Fibroblast of skin of right quadriceps (primary cell): ENCODE measurements at regions not wholly inside any gene's neighbourhood (a gene's known extent, or its start where the extent isn't known, plus 50 kb on each side); places are given as distances from the start of the nearest gene placed in this dataset.

ENCODE experiments used
- DNase-seq: peaks from one replicate; pipeline ENCODE4 v3.0.0-alpha.2; 2013

DNA sequence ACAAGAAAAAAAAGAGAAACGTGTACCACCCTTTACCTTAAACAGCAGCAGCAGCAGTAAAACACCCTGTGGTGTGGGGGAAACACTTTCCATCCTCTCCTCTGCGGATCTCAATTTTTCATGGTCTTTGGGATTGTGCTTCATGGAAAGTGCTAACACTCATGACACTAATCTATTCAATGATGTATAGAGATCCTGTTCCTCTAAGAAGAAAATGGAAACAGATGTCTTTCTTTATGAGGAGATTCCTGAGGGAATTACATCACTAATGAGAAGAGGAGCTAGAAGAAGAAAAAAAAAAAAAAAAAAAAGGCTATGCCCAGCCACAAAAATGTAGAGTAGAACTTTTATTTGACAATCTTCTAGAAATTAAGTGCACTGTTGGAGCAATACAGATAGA is 62.9 kb upstream of the NDST3 start:
- peak; percentile 94 for DNase-seq

DNA sequence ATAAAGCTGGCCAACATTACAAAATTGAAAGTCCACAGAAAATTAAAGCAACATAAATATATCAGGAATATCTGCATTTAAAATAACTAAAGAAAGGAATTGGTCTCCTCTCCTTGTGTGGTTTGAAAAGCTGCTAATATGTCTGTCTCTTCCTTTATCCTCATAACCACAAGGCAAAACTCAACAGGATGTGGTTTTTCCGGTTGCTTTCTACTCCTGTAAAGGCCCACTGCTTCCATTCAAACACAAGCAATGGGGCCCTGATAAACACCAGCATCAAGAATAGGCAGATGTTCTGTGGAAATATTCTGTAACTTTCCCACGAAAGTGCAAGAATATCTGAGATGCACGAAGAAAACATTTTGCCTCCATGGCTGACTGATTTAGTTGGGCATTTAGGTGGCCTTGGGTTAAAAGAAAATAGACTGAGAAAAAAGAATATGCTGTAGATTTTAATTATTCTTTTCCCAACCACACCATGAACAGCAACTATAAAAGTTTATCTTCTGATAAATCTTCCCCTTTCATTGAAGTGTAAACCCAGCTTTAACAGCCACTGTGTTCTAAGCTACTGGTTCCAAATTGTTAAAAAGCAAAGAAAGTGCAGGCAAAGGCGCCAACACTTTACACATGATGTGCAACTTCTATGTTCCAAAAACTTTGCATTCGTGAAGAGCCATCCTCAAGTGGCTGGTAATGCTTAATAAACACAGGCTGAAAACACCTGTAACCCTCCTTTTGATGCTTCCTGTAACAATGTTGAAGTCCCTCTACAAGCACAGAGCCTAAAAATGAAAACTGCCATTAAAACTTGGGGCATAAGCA is 50.5 kb upstream of the NDST3 start:
- DNase-seq = peak; percentile 72

DNA sequence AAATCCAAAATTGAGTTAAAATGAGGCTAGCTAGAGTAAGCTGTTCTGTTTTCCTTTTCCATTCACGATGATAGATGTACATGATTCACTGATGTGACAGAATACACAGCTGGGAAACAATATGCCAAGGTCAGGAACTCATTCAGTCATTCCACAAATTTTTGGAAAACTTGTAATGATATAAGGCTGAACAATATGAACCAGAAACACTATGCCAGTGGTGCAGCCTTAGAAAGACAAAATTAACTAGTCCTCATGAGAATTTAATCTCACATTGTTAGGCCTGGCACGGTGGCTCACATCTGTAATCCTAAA is 50.0 kb upstream of the NDST3 start:
- DNase-seq = peak; percentile 23
